Inflammatory macrophage treated with lipopolysaccharide for 1 hour (primary cell): ENCODE measurements at regions not wholly inside any gene's neighbourhood (a gene's known extent, or its start where the extent isn't known, plus 50 kb on each side); places are given as distances from the start of the nearest gene placed in this dataset.
"Not testable (repeated sequence)": the region's sequence is repeated elsewhere in the genome, so short reads cannot be mapped to it uniquely, and the experiment has no call there.

Experiments
- DNase-seq, 2 donors: peaks; one replicate each; pipeline ENCODE4 v3.0.0-alpha.2; 2020 to 2022

- no peak for DNase-seq
Observed at GRCh38 chr3:182148360-182148759, 436.6 kb downstream of the SOX2 start.

- no peak for DNase-seq
Observed at GRCh38 chr3:182149594-182149993, 437.9 kb downstream of the SOX2 start.

- DNase-seq = not testable (repeated sequence)
Observed at GRCh38 chr3:182156326-182156725, 444.6 kb downstream of the SOX2 start.

GRCh38 chr3:182165234-182165633 lies 453.5 kb downstream of the SOX2 start:
- no peak for DNase-seq

GRCh38 chr3:182172534-182172933 lies 460.8 kb downstream of the SOX2 start:
- no peak for DNase-seq

GRCh38 chr3:182178488-182179200 lies 466.9 kb downstream of the SOX2 start:
- no peak for DNase-seq

- no peak for DNase-seq
Observed at GRCh38 chr3:182179631-182180030, 467.9 kb downstream of the SOX2 start.

- no peak for DNase-seq
Observed at GRCh38 chr3:182180654-182181385, 469.1 kb downstream of the SOX2 start.

GRCh38 chr3:182182531-182182968 lies 470.8 kb downstream of the SOX2 start:
- DNase-seq = no peak

- no peak for DNase-seq
Observed at GRCh38 chr3:182183716-182184430, 472.1 kb downstream of the SOX2 start.

- no peak for DNase-seq
Observed at GRCh38 chr3:182185313-182185712, 473.6 kb downstream of the SOX2 start.

GRCh38 chr3:182190056-182190455 lies 478.3 kb downstream of the SOX2 start:
- DNase-seq = no peak

GRCh38 chr3:182198345-182198744 lies 486.6 kb downstream of the SOX2 start:
- no peak for DNase-seq

GRCh38 chr3:182201456-182202168 lies 489.9 kb downstream of the SOX2 start:
- no peak for DNase-seq

GRCh38 chr3:182212479-182213076 lies 500.9 kb downstream of the SOX2 start:
- DNase-seq = no peak

GRCh38 chr3:182214416-182214815 lies 502.7 kb downstream of the SOX2 start:
- no peak for DNase-seq

GRCh38 chr3:182215881-182216280 lies 504.2 kb downstream of the SOX2 start:
- DNase-seq = no peak

- no peak for DNase-seq
Observed at GRCh38 chr3:182216311-182216970, 504.7 kb downstream of the SOX2 start.

- DNase-seq = no peak
Observed at GRCh38 chr3:182220013-182220412, 508.3 kb downstream of the SOX2 start.

- DNase-seq = no peak
Observed at GRCh38 chr3:182220471-182220870, 508.7 kb downstream of the SOX2 start.

- no peak for DNase-seq
Observed at GRCh38 chr3:182226995-182227394, 515.3 kb downstream of the SOX2 start.

GRCh38 chr3:182233405-182233804 lies 521.7 kb downstream of the SOX2 start:
- DNase-seq = no peak
